ENCODE measurements at regions not wholly inside any gene's neighbourhood (a gene's known extent, or its start where the extent isn't known, plus 50 kb on each side); places are given as distances from the start of the nearest gene placed in this dataset.

DNA sequence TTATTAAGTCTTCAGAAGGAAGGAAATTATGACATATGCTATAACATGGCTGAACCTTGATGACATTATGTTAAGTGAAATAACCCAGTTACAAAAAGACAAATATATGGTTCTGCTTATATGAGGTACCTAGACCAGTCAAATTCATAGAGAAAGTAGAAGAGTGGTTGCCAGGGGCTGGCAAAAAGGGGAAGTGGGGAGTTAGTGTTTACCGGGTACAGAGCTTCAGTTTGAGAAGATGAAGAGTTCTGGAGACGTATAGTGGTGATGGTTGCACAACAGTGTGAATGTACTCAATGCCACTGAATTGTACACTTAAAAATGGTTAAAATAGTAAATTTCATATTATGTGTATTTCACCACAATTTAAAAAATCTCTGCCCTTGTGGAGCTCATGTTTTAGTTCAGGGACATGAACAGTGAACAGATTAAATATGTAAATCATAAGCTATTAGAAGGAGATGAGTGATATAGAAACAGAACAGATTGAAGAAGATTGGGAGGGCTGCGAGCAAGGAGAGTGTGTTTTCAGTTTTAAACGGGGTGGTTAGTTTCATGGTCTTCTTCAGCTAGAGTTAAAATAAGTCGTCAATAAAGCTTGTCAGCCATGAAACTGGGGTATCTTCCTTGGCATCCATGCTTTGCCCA is 355.2 kb downstream of the KCNRG start:
- TF ChIP-seq, protein P1, sequence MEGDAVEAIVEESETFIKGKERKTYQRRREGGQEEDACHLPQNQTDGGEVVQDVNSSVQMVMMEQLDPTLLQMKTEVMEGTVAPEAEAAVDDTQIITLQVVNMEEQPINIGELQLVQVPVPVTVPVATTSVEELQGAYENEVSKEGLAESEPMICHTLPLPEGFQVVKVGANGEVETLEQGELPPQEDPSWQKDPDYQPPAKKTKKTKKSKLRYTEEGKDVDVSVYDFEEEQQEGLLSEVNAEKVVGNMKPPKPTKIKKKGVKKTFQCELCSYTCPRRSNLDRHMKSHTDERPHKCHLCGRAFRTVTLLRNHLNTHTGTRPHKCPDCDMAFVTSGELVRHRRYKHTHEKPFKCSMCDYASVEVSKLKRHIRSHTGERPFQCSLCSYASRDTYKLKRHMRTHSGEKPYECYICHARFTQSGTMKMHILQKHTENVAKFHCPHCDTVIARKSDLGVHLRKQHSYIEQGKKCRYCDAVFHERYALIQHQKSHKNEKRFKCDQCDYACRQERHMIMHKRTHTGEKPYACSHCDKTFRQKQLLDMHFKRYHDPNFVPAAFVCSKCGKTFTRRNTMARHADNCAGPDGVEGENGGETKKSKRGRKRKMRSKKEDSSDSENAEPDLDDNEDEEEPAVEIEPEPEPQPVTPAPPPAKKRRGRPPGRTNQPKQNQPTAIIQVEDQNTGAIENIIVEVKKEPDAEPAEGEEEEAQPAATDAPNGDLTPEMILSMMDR (IDR thresholded peaks at IDR 0.05), result no peak
- no peak overlapping the region for H3K27ac ChIP-seq
- H3K9me3 ChIP-seq, result no peaks in the 10 kb centered on the region
- no peak overlapping the region for H3K4me3 ChIP-seq (ENCODE audit: low read depth in 1 of 2, low read length in 1 of 2)
- H3K36me3 ChIP-seq, result no peaks in the 10 kb centered on the region
- H3K27me3 ChIP-seq, result no peaks in the 10 kb centered on the region
- no peaks in the 10 kb centered on the region for H3K4me1 ChIP-seq (ENCODE audit: control insufficient read depth in 1 of 2, insufficient read depth in 1 of 2, low read depth in 1 of 2, low read length in 1 of 2)

DNA sequence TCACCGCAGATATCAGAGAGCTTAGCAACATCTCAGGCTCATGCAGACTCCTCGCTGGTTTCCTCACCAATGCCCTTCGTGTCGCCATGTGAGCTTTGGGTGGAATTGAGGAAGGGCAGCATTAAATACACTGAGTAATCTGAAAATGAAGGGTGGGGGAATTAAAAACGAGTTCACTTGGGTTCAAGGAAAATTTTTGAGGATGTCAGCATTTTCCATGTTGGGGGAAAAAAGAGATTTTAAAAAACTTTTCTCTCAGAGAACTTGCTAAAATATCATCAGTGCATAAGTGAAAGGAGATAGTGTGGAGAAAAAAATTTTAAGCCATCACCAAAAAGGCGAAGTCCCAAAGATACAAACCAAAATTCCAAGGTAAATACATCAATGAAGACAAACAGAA is 359.3 kb downstream of the KCNRG start:
- TF ChIP-seq, protein P1 (IDR thresholded peaks at IDR 0.05), result no peak
- Histone ChIP-seq H3K9me3 (no peaks in the 10 kb centered on the region), H3K36me3 (no peaks in the 10 kb centered on the region), H3K27me3 (no peaks in the 10 kb centered on the region), H3K4me1 (ENCODE audit: control insufficient read depth in 1 of 2, insufficient read depth in 1 of 2, low read depth in 1 of 2, low read length in 1 of 2) (no peaks in the 10 kb centered on the region), H3K27ac (no peak overlapping the region), H3K4me3 (ENCODE audit: low read depth in 1 of 2, low read length in 1 of 2) (no peak overlapping the region)

DNA sequence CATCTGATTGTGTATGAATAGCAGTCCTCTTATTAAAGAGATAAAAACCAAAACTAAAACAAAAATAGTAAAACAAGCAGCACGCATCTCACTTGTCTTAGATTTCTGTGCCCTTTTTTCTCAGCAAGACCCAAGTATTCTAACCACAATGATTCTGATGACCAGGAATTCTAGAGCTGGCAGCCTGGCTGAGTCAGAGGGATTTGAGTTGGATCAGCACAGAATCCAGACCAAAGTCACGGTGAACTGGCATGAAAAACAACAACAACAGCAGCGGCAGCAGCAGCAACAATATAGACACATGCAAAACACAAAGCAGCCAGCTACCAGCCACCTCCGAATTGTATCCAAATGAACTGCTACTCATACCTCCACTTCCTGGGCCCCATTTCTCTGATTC is 360.5 kb downstream of the KCNRG start:
- H3K4me3 ChIP-seq (ENCODE audit: low read depth in 1 of 2, low read length in 1 of 2), result no peak overlapping the region
- H3K27ac ChIP-seq, result no peak overlapping the region
- TF ChIP-seq, protein P1 (IDR thresholded peaks at IDR 0.05), result no peak
- no peaks in the 10 kb centered on the region for H3K4me1 ChIP-seq (ENCODE audit: control insufficient read depth in 1 of 2, insufficient read depth in 1 of 2, low read depth in 1 of 2, low read length in 1 of 2)
- no peaks in the 10 kb centered on the region for H3K36me3 ChIP-seq
- H3K9me3 ChIP-seq, result no peaks in the 10 kb centered on the region
- H3K27me3 ChIP-seq, result no peaks in the 10 kb centered on the region

DNA sequence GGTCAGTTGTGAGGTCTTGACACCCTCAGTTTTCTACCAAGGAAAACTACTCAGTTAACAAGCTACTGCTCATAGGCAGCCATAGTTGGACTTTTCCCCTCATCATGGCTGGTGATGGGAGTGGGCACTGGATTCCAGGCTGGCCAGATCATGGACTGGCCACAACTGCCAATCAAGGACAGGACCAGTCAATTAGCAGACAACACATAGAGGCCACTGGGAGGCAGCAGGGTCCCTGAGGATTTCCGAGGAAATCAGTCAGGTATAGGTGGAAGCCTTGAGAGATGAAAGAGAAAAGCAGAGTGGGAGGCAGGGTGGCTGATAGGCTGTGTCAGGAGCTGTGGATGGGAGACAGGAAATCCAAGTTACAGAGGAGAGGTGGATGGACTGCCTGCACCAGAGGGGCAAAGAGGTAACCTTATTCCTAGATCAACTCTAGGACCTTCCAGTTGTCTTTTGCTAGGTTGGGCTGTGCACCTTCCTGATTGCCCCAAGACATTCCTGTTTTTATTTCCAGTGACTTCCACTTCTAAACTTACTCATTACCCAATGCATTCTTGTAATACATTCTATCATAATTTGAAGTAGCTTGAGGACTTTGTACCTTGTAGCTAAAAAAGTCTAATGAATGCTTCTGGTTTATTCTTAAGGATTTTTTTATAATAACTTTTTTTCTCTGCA is 361.8 kb downstream of the KCNRG start:
- Histone ChIP-seq H3K4me1 (ENCODE audit: control insufficient read depth in 1 of 2, insufficient read depth in 1 of 2, low read depth in 1 of 2, low read length in 1 of 2) (no peaks in the 10 kb centered on the region), H3K4me3 (ENCODE audit: low read depth in 1 of 2, low read length in 1 of 2) (no peak overlapping the region), H3K27me3 (no peaks in the 10 kb centered on the region), H3K27ac (no peak overlapping the region), H3K9me3 (no peaks in the 10 kb centered on the region), H3K36me3 (no peaks in the 10 kb centered on the region)
- TF ChIP-seq, protein P1 (IDR thresholded peaks at IDR 0.05), result no peak

DNA sequence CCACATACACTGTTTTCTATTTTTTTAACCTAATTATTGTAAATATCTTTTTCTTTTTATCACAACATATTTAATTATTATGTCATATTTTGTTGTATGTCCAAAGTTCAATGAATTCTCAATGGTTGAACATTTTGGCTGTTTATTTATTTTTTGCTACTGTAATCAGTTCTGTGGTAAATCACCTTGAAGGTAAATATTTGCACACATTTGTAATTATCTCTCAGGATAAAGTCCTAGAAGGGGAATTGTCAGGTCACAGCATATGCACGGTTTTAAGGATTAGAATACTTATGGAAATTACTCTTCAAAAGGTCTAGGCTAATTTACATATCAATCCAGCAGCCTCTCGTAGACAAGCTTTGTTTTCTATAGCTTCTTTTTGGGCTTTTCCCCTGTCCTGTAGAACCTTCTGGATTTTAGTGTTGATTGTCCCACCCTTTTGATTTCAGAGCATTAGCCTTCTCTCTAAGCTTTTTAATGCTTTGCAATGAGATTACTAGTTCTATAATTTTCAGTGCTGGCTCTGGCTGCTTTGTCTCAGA is 362.6 kb downstream of the KCNRG start:
- H3K27ac ChIP-seq, result no peak overlapping the region
- H3K9me3 ChIP-seq, result no peaks in the 10 kb centered on the region
- no peaks in the 10 kb centered on the region for H3K4me1 ChIP-seq (ENCODE audit: control insufficient read depth in 1 of 2, insufficient read depth in 1 of 2, low read depth in 1 of 2, low read length in 1 of 2)
- TF ChIP-seq, protein P1 (IDR thresholded peaks at IDR 0.05), result no peak
- no peak overlapping the region for H3K4me3 ChIP-seq (ENCODE audit: low read depth in 1 of 2, low read length in 1 of 2)
- H3K36me3 ChIP-seq, result no peaks in the 10 kb centered on the region
- H3K27me3 ChIP-seq, result no peaks in the 10 kb centered on the region
